MCF 10A (cell line): ENCODE measurements at regions not wholly inside any gene's neighbourhood (a gene's known extent, or its start where the extent isn't known, plus 50 kb on each side); places are given as distances from the start of the nearest gene placed in this dataset.
"Not testable (repeated sequence)": the region's sequence is repeated elsewhere in the genome, so short reads cannot be mapped to it uniquely, and the experiment has no call there.

ENCODE experiments used
- BruUV-seq: library from RNA; stranded (reverse); fragments of 400-500 nt; replicated peaks from 2 replicates; lab custom pipeline; 2021; lab: Mats Ljungman, UMichigan
- CTCF ChIA-PET: fragments of 300-600 bp; sonication (Branson Sonifier 250); formaldehyde crosslinking; extraction: SDS; loops from one replicate; lab custom pipeline; 2021; ENCODE audit warnings: antibody characterized with exemption, inconsistent platforms; lab: Yijun Ruan, JAX
- POLR2A ChIA-PET: fragments of 300-600, 350-650 bp; sonication (Branson Sonifier 250); formaldehyde crosslinking; extraction: SDS; loops from one replicate; lab custom pipeline; 2020; ENCODE audit warnings: antibody characterized with exemption, inconsistent platforms; lab: Yijun Ruan, JAX
- DNase-seq: peaks from one replicate; pipeline ENCODE4 v3.0.0-alpha.2; 2018; ENCODE audit not compliant: unreplicated experiment
- H3K27ac Mint-ChIP-seq: one replicate; pipeline ENCODE4 v1.8.0; 2022; ENCODE audit warnings: mild to moderate bottlenecking, low read depth, mixed read lengths; ENCODE audit not compliant: unreplicated experiment
- H3K27me3 Mint-ChIP-seq: one replicate; pipeline ENCODE4 v1.8.0; 2022; ENCODE audit warnings: mixed read lengths; ENCODE audit not compliant: insufficient read depth, unreplicated experiment
- H3K36me3 Mint-ChIP-seq: one replicate; pipeline ENCODE4 v1.8.0; 2022; ENCODE audit warnings: mild to moderate bottlenecking, moderate library complexity, mixed read lengths; ENCODE audit not compliant: insufficient read depth, unreplicated experiment
- H3K4me1 Mint-ChIP-seq: one replicate; pipeline ENCODE4 v1.8.0; 2022; ENCODE audit warnings: mixed read lengths; ENCODE audit not compliant: insufficient read depth, unreplicated experiment
- H3K4me3 Mint-ChIP-seq: one replicate; pipeline ENCODE4 v1.8.0; 2022; ENCODE audit warnings: mild to moderate bottlenecking, moderate library complexity, mixed read lengths; ENCODE audit not compliant: unreplicated experiment
- H3K9me3 Mint-ChIP-seq: one replicate; pipeline ENCODE4 v1.8.0; 2022; ENCODE audit warnings: mixed read lengths; ENCODE audit not compliant: unreplicated experiment
- intact Hi-C: fragments of 100-400 bp; cut with micrococcal nuclease; formaldehyde crosslinking; loops from 2 replicates; pipeline ENCODE4 v1.14.1; 2022

DNA sequence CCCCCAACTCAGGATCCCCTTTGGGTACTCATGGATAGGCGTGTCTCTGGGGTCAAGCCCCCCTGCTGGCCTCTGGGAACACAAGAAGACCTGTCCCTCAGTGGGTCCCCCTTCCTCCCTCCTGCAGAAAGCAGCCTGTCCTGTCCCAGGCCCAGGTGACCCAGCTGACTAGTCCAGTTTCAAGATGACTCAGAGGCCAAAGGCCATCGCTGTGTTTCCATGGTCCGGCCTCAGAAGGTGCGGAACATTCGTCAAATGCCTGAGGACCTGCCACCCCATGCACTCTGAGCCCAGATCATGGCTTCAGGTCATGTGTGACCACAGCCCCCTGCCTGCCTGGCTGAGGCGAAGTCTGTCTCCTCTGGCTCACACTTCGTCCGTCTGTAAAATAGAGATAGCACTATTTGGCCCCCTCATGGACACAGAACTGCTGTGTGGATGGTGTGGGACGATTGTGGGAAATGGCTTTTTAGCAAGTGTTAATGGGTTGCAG lies 71.4 kb upstream of the SPDYE9 start:
- H3K36me3 Mint-ChIP-seq, H3K27me3 Mint-ChIP-seq, BruUV-seq, H3K4me1 Mint-ChIP-seq, DNase-seq, H3K9me3 Mint-ChIP-seq, intact Hi-C loops, H3K27ac Mint-ChIP-seq, H3K4me3 Mint-ChIP-seq, CTCF ChIA-PET, POLR2A ChIA-PET: not testable (repeated sequence)

DNA sequence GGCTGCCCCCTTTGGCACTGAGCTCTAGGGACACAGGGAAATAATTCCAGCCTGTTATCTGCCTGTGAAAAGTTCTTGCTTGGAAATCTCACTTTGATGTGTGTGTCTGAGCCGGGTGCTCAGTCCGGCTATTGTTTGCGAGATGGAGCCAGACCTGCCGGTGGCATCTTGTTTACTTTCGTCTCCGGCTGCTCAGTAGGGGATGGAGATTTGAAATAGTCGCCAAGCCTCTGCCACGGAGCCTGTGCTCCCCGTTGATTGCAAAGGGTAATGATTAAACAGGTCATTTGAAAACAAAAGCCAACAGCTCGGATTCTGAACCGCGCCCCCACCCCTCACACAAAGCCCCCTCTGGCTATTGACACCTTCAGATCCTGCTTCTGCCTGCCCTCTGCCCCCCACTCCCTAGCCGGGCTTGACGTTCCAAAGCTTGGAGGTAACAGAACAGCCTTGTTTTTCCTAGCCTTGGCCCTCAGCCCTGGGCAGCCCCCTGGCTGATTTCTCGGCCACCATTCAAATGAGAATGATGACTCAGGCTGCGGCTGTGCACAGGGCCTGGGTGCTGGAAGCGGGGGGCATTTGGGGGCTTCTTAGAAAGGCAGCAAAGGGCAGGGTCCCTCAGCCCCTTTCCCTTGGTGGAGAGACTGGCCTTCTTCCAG lies 70.8 kb upstream of the SPDYE9 start:
- H3K36me3 Mint-ChIP-seq, POLR2A ChIA-PET, H3K27me3 Mint-ChIP-seq, H3K27ac Mint-ChIP-seq, CTCF ChIA-PET, H3K4me3 Mint-ChIP-seq, H3K4me1 Mint-ChIP-seq, BruUV-seq, intact Hi-C loops, DNase-seq, H3K9me3 Mint-ChIP-seq: not testable (repeated sequence)

DNA sequence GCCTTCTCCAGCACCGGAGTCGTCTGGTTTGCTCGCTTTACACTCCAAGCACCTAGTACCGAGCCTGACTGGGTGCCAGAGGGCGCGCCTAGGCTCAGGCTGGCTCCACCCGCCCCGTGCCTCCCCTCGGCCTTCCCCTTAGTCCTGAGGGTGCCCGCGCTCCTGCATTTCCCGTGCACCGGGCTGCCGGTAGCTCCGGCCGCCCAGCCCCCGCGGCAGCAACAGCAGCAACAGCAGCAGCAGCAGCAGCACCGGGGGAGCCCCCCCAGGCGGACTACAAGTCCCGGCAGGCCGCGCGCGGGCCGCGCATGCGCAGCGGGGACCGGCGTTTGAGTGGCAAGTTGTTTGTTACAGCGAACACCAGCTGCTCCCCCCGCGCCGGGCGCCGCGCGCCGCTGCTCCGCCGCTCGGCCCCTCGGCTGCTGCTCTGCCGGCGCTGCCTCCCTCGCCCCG lies 68.8 kb upstream of the SPDYE9 start:
- H3K27me3 Mint-ChIP-seq, BruUV-seq, H3K9me3 Mint-ChIP-seq, CTCF ChIA-PET, H3K27ac Mint-ChIP-seq, H3K4me1 Mint-ChIP-seq, intact Hi-C loops, H3K36me3 Mint-ChIP-seq: not testable (repeated sequence)
- peak overlapping the region; percentile 60 for H3K4me3 Mint-ChIP-seq
- POLR2A ChIA-PET, result interaction anchor here (0.6 kb wide), 1 partner anchor 399 kb away, joined by 3 read pairs; no protein-coding TSS in a partner anchor
- peak; percentile 19 for DNase-seq

DNA sequence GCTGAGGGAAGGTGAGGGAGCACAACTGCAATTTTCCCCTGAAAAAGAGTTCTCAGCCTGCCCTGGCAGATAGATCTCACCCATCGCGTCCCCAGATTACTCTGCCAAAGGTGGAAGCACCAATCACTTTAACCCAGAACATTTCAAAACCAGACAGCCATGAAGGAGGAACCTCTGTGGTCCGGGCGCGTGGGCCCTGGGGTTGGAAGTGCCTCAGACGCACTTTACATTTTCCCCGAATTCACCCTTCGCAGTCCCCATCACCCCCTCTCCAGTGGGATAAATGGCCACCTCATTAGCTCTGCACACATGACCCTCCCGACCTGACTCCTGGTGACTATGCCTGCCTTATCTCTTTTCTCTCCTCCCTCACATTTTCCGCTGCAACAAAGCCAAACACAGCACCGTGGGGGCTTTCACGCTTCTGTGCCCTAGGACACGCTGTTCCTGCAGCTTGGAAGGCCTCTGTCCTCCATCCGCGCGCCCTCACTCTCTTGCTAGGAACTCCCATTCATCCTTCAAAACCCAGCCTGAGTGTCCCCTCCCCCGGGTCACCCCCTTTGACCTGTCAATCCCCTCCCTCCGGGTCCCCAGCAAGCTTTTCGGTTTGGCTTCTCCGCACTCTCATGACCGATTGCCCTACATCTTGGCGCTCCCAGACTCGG lies 68.2 kb upstream of the SPDYE9 start:
- H3K4me3 Mint-ChIP-seq, result peak overlapping the region; percentile 60
- CTCF ChIA-PET, H3K27ac Mint-ChIP-seq, H3K9me3 Mint-ChIP-seq, H3K4me1 Mint-ChIP-seq, H3K36me3 Mint-ChIP-seq, DNase-seq, BruUV-seq, intact Hi-C loops, H3K27me3 Mint-ChIP-seq: not testable (repeated sequence)
- POLR2A ChIA-PET, result interaction anchor here (0.6 kb wide), 1 partner anchor 400 kb away, joined by 3 read pairs; no protein-coding TSS in a partner anchor

DNA sequence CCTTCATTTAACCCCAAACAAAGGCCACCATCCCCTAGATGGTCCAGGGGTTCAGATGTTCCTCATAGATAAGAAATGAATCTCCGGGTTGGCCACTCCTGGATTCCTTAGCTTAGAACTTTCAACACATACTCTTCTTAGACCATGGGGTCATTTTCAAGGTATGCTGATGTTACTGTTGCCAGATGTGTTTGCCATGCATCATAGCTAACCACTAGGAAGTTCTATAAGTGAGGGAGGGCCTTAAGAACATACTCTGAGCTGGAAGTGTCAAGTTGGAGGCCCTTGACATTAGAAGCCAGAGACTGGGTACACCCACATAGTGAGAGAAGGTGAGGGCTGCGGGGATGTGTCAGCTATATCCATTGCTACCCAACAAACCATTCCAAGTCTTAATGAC lies 62.7 kb upstream of the SPDYE9 start:
- POLR2A ChIA-PET, DNase-seq, BruUV-seq, H3K27ac Mint-ChIP-seq, H3K27me3 Mint-ChIP-seq, intact Hi-C loops, H3K4me1 Mint-ChIP-seq, H3K36me3 Mint-ChIP-seq, H3K4me3 Mint-ChIP-seq, H3K9me3 Mint-ChIP-seq, CTCF ChIA-PET: not testable (repeated sequence)

DNA sequence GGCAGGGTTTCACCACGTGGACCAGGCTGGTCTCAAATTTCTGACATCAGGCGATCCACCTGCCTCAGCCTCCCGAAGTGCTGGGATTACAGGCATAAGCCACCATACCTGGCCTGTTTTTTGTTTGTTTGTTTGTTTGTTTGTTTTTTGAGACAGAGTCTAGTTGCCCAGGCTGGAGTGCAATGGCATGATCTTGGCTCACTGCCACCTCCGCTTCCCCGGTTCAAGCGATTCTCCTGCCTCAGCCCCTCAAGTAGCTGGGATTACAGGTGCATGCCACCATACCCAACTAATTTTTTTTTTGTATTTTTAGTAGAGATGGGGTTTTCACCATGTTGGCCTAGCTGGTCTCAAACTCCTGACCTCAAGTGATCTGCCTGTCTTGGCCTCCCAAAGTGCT lies 61.8 kb upstream of the SPDYE9 start:
- CTCF ChIA-PET, intact Hi-C loops, POLR2A ChIA-PET, H3K36me3 Mint-ChIP-seq, H3K4me3 Mint-ChIP-seq, H3K4me1 Mint-ChIP-seq, DNase-seq, H3K27ac Mint-ChIP-seq, H3K9me3 Mint-ChIP-seq, BruUV-seq, H3K27me3 Mint-ChIP-seq: not testable (repeated sequence)

DNA sequence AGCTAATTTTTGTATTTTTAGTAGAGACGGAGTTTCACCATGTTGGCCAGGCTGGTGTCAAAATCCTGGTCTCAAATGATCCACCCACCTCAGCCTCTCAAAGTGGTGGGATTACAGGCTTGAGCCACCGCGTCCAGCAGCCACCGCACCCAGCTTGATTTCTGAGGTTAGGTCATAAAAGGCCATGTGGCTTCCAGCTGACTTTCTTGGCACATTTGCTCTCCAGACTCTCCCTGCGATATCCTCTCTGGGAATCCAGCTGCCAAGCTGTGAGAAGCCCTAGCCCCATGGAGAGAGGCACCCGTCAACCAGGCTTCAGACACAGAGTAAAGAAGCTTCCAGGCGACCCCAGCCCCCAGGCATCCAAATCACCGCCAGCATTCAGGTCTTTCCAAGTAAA lies 58.2 kb upstream of the SPDYE9 start:
- intact Hi-C loops, H3K9me3 Mint-ChIP-seq, H3K4me1 Mint-ChIP-seq, H3K27ac Mint-ChIP-seq, CTCF ChIA-PET, DNase-seq, H3K27me3 Mint-ChIP-seq, H3K36me3 Mint-ChIP-seq, POLR2A ChIA-PET, BruUV-seq, H3K4me3 Mint-ChIP-seq: not testable (repeated sequence)

- H3K27ac Mint-ChIP-seq, H3K4me1 Mint-ChIP-seq, H3K4me3 Mint-ChIP-seq, H3K27me3 Mint-ChIP-seq, POLR2A ChIA-PET, intact Hi-C loops, CTCF ChIA-PET, DNase-seq, H3K36me3 Mint-ChIP-seq, H3K9me3 Mint-ChIP-seq, BruUV-seq: not testable (repeated sequence)
Observed at GRCh38 chr7:73137922-73138321, 52.1 kb upstream of the SPDYE9 start.
